ENCODE measurements at regions not wholly inside any gene's neighbourhood (a gene's known extent, or its start where the extent isn't known, plus 50 kb on each side); places are given as distances from the start of the nearest gene placed in this dataset.

- Histone ChIP-seq H3K27ac (ENCODE audit: low read length) (no peak overlapping the region), H3K36me3 (ENCODE audit: control insufficient read depth, insufficient read depth, low read length) (no peaks in the 10 kb centered on the region), H3K4me1 (ENCODE audit: control insufficient read depth, insufficient read depth, low read length) (no peaks in the 10 kb centered on the region), H3K9me3 (ENCODE audit: control insufficient read depth, insufficient read depth, low read depth, low read length) (no peaks in the 10 kb centered on the region; the same call in 1 of the 2 replicates), H3K27me3 (ENCODE audit: control insufficient read depth, insufficient read depth, low read length) (no peaks in the 10 kb centered on the region), H3K4me3 (ENCODE audit: low read depth in 2 of 2, low read length in 2 of 2) (no peak overlapping the region)
- BruUV-seq (replicated peaks), result no TSS peak
- in situ Hi-C loops (cut with HindIII; ENCODE audit: low pct_unique_long_range_greater_than_20kb, low sequenced_read_pairs), result no loop called here
- ATAC-seq (no peak), DNase-seq (ENCODE audit: low read depth, low spot score) (no peak)
- CTCF ChIA-PET, result no interaction called here
- TF ChIP-seq TCF7L2 (IDR thresholded peaks at IDR 0.05; ENCODE audit: low read depth, low read length), result no peak
- no peak for TF ChIP-seq SIN3A (IDR thresholded peaks at IDR 0.05; ENCODE audit: borderline replicate concordance, insufficient read depth, low read depth, low read length)
- intact Hi-C loops (cut with micrococcal nuclease; ENCODE audit: unreplicated experiment), result no loop called here
- POLR2A ChIA-PET, result no interaction called here
Observed at GRCh38 chr4:32824336-32824735, 2104.2 kb downstream of the PCDH7 start.

- H3K9me3 ChIP-seq (ENCODE audit: control insufficient read depth, insufficient read depth, low read depth, low read length), result no peaks in the 10 kb centered on the region; the same call in 1 of the 2 replicates
- ATAC-seq (no peak), DNase-seq (ENCODE audit: low read depth, low spot score) (no peak)
- H3K36me3 ChIP-seq (ENCODE audit: control insufficient read depth, insufficient read depth, low read length), result no peaks in the 10 kb centered on the region
- BruUV-seq (replicated peaks), result no TSS peak
- POLR2A ChIA-PET, result no interaction called here
- H3K4me3 ChIP-seq (ENCODE audit: low read depth in 2 of 2, low read length in 2 of 2), result no peak overlapping the region
- in situ Hi-C loops (cut with HindIII; ENCODE audit: low pct_unique_long_range_greater_than_20kb, low sequenced_read_pairs) (no loop called here), intact Hi-C loops (cut with micrococcal nuclease; ENCODE audit: unreplicated experiment) (no loop called here)
- no peaks in the 10 kb centered on the region for H3K27me3 ChIP-seq (ENCODE audit: control insufficient read depth, insufficient read depth, low read length)
- TF ChIP-seq REST (IDR thresholded peaks at IDR 0.05; ENCODE audit: insufficient read depth in 1 of 2, low read depth in 2 of 2, low read length in 1 of 2) (no peak), POLR2AphosphoS5 (IDR thresholded peaks at IDR 0.05; ENCODE audit: low read depth, low read length) (no peak), CTCF (IDR thresholded peaks at IDR 0.05) (no peak)
- H3K4me1 ChIP-seq (ENCODE audit: control insufficient read depth, insufficient read depth, low read length), result no peaks in the 10 kb centered on the region
- no peak overlapping the region for H3K27ac ChIP-seq (ENCODE audit: low read length)
- CTCF ChIA-PET, result no interaction called here
Observed at GRCh38 chr4:32826169-32826568, 2106.0 kb downstream of the PCDH7 start.

DNA sequence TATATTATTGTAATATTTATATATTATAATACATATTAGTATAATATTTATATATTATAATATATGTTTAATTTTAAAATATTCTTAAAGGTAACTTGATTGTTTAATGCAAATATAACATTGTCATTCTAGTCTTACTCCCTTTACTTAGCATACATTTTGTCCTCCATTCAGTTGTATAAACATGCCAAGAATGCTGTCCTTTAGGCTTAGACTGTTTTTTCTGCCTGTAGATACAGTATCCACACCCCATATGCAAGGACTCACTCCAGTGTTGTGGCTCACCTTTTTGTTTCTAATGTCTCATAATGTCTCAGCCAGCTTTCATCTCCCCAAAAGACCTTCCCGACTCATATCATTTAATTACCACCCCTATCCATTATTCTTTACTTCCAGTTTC is 2110.0 kb downstream of the PCDH7 start:
- H3K4me3 ChIP-seq (ENCODE audit: low read depth in 2 of 2, low read length in 2 of 2), result no peak overlapping the region
- H3K27ac ChIP-seq (ENCODE audit: low read length), result no peak overlapping the region
- BruUV-seq (replicated peaks), result no TSS peak
- CTCF ChIA-PET, result no interaction called here
- DNase-seq (ENCODE audit: low read depth, low spot score), result no peak
- TF ChIP-seq REST (IDR thresholded peaks at IDR 0.05; ENCODE audit: insufficient read depth in 1 of 2, low read depth in 2 of 2, low read length in 1 of 2) (no peak), CTCF (IDR thresholded peaks at IDR 0.05) (no peak), TCF7L2 (IDR thresholded peaks at IDR 0.05; ENCODE audit: low read depth, low read length) (no peak), POLR2AphosphoS5 (IDR thresholded peaks at IDR 0.05; ENCODE audit: low read depth, low read length) (no peak)
- H3K27me3 ChIP-seq (ENCODE audit: control insufficient read depth, insufficient read depth, low read length), result no peaks in the 10 kb centered on the region
- H3K4me1 ChIP-seq (ENCODE audit: control insufficient read depth, insufficient read depth, low read length), result no peaks in the 10 kb centered on the region
- POLR2A ChIA-PET, result no interaction called here
- intact Hi-C loops (cut with micrococcal nuclease; ENCODE audit: unreplicated experiment) (no loop called here), in situ Hi-C loops (cut with HindIII; ENCODE audit: low pct_unique_long_range_greater_than_20kb, low sequenced_read_pairs) (no loop called here)
- no peaks in the 10 kb centered on the region; the same call in 1 of the 2 replicates for H3K9me3 ChIP-seq (ENCODE audit: control insufficient read depth, insufficient read depth, low read depth, low read length)
- ATAC-seq, result no peak
- H3K36me3 ChIP-seq (ENCODE audit: control insufficient read depth, insufficient read depth, low read length), result no peaks in the 10 kb centered on the region

Measured in Panc1 (cell line).